Neuronal stem cell (in vitro differentiated cells): ENCODE measurements at regions not wholly inside any gene's neighbourhood (a gene's known extent, or its start where the extent isn't known, plus 50 kb on each side); places are given as distances from the start of the nearest gene placed in this dataset.

Source experiments
- DNase-seq: peaks from one replicate; pipeline ENCODE4 v3.0.0-alpha.2; 2013; ENCODE audit warnings: low spot score
- H2AFZ ChIP-seq: one replicate; pipeline ENCODE4 v1.6.1; 2013; ENCODE audit warnings: mild to moderate bottlenecking, low read length, inconsistent platforms
- H2AK5ac ChIP-seq: 2 replicates; pipeline ENCODE4 v1.6.1; 2013; ENCODE audit warnings: low read depth, mild to moderate bottlenecking, inconsistent platforms, low read length, moderate library complexity, mixed read lengths
- H2BK120ac ChIP-seq: 2 replicates; pipeline ENCODE4 v1.6.1; 2013; ENCODE audit warnings: low read depth, mild to moderate bottlenecking, inconsistent platforms, low read length, moderate library complexity, mixed read lengths
- H2BK12ac ChIP-seq: one replicate; pipeline ENCODE4 v1.6.1; 2013; ENCODE audit warnings: low read length, inconsistent platforms
- H2BK15ac ChIP-seq: 2 replicates; pipeline ENCODE4 v1.6.1; 2013; ENCODE audit warnings: mild to moderate bottlenecking, low read length, inconsistent platforms, mixed read lengths
- H2BK5ac ChIP-seq: one replicate; pipeline ENCODE4 v1.6.1; 2013; ENCODE audit warnings: inconsistent platforms, mild to moderate bottlenecking, low read length, moderate library complexity
- H3K14ac ChIP-seq: one replicate; pipeline ENCODE4 v1.6.1; 2013; ENCODE audit warnings: low read length, inconsistent platforms
- H3K18ac ChIP-seq: 2 replicates; pipeline ENCODE4 v1.6.1; 2013; ENCODE audit warnings: low read length, inconsistent platforms
- H3K23ac ChIP-seq: 2 replicates; pipeline ENCODE4 v1.6.1; 2013; ENCODE audit warnings: low read depth, mild to moderate bottlenecking, mixed read lengths, low read length, inconsistent platforms; ENCODE audit not compliant: poor library complexity
- H3K27ac ChIP-seq: replicated peaks from 3 replicates; pipeline ENCODE4 v1.5.1; 2013; ENCODE audit warnings: low read length, inconsistent platforms
- H3K27me3 ChIP-seq, 3 experiments: 2 replicates each; pipeline ENCODE4 v1.6.1; 2013; ENCODE audit warnings: low read length in 3 of 3, mild to moderate bottlenecking in 2 of 3, inconsistent platforms in 1 of 3, low read depth in 1 of 3, mixed read lengths in 1 of 3, moderate library complexity in 1 of 3; ENCODE audit not compliant: control insufficient read depth in 3 of 3, insufficient read depth in 3 of 3
- H3K36me3 ChIP-seq, 2 donors: replicated peaks in 1 of 2; 2 replicates each; pipeline ENCODE4 v1.6.1; 2013; ENCODE audit warnings: low read length in 2 of 2; ENCODE audit not compliant: control insufficient read depth in 2 of 2, insufficient read depth in 2 of 2
- H3K4ac ChIP-seq: 2 replicates; pipeline ENCODE4 v1.6.1; 2013; ENCODE audit warnings: inconsistent platforms, mild to moderate bottlenecking, low read length, moderate library complexity
- H3K4me1 ChIP-seq, 2 donors: 1 replicate in 1 of 2; 2 replicates in 1 of 2; pipeline ENCODE4 v1.6.1; 2013; ENCODE audit warnings: low read length in 2 of 2, low read depth in 1 of 2; ENCODE audit not compliant: control insufficient read depth in 2 of 2, insufficient read depth in 1 of 2
- H3K4me2 ChIP-seq: one replicate; pipeline ENCODE4 v1.6.1; 2013; ENCODE audit warnings: mild to moderate bottlenecking, low read length, inconsistent platforms; ENCODE audit not compliant: insufficient read depth, poor library complexity, severe bottlenecking
- H3K4me3 ChIP-seq, 2 donors: 2 replicates each; pipeline ENCODE4 v1.5.1; 2013; ENCODE audit warnings: low read length in 2 of 2, mild to moderate bottlenecking in 2 of 2, inconsistent platforms in 1 of 2, moderate library complexity in 1 of 2
- H3K79me1 ChIP-seq: one replicate; pipeline ENCODE4 v1.6.1; 2013; ENCODE audit warnings: low read depth, mild to moderate bottlenecking, inconsistent platforms, low read length, moderate library complexity
- H3K9ac ChIP-seq: one replicate; pipeline ENCODE4 v1.6.1; 2013; ENCODE audit warnings: mild to moderate bottlenecking, low read depth, low read length, inconsistent platforms; ENCODE audit not compliant: poor library complexity
- H3K9me3 ChIP-seq, 2 donors: replicated peaks in 1 of 2; 2 replicates each; pipeline versions ENCODE3 to v1.6.1; 2013; ENCODE audit warnings: low read length in 2 of 2, mild to moderate bottlenecking in 2 of 2, inconsistent platforms in 1 of 2, low read depth in 1 of 2, mixed read lengths in 1 of 2, moderate library complexity in 1 of 2; ENCODE audit not compliant: control insufficient read depth in 2 of 2, insufficient read depth in 1 of 2
- H4K8ac ChIP-seq: one replicate; pipeline ENCODE4 v1.6.1; 2013; ENCODE audit warnings: low read depth, mild to moderate bottlenecking, inconsistent platforms, low read length, moderate library complexity
- H4K91ac ChIP-seq: one replicate; pipeline ENCODE4 v1.6.1; 2013; ENCODE audit warnings: low read length, low read depth, mild to moderate bottlenecking, inconsistent platforms; ENCODE audit not compliant: poor library complexity
- WGBS, 2 donors: extraction: QIAGEN DNeasy Blood & Tissue Kit; methylation state at CpG; one replicate each; pipeline ENCODE4 v1.1.7; 2013; ENCODE audit warnings: missing lambda C conversion rate in 2 of 2, mixed read lengths in 1 of 2; ENCODE audit not compliant: insufficient read length in 2 of 2, insufficient replicate concordance in 1 of 2; ENCODE audit errors: extremely low coverage in 2 of 2; 5-methylcytosine and 5-hydroxymethylcytosine counted together

DNA sequence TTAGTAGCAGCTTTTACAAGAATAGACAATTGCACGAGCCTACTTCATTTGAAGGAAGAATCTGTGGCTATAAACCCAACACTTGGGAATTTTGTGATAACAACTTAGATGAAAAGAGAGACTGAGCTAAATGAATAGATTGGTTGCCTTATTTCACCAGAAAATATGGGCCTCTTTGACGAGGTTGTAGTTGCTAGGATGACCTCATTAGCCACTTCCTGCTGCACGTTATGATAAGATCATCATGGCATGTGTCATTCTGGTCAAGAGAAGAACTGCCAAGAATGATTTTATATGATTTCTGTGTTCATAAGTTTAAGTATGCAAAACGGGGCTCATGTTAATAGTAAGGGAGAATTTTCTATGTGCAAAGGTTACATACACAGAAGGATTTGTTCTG is 321.9 kb upstream of the GIMD1 start:
- Histone ChIP-seq H3K4me1 (no peaks in the 10 kb centered on the region), H3K4ac (no peak overlapping the region), H3K18ac (no peak overlapping the region), H3K36me3 (no peaks in the 10 kb centered on the region), H3K79me1 (no peaks in the 10 kb centered on the region), H3K27me3 (no peaks in the 10 kb centered on the region), H3K27ac (no peak overlapping the region), H4K91ac (no peak overlapping the region), H2BK5ac (no peak overlapping the region), H2BK15ac (no peak overlapping the region), H3K4me2 (no peak overlapping the region), H4K8ac (no peak overlapping the region), H3K9me3 (no peaks in the 10 kb centered on the region), H3K23ac (no peak overlapping the region), H3K4me3 (no peak overlapping the region), H3K9ac (no peak overlapping the region), H2AFZ (no peak overlapping the region), H3K14ac (no peak overlapping the region), H2AK5ac (no peak overlapping the region), H2BK120ac (no peak overlapping the region), H2BK12ac (no peak overlapping the region)
- DNase-seq, result no peak
- WGBS, 2 donors, result no CpG with 5 or more reads among the region's 4 CpGs

DNA sequence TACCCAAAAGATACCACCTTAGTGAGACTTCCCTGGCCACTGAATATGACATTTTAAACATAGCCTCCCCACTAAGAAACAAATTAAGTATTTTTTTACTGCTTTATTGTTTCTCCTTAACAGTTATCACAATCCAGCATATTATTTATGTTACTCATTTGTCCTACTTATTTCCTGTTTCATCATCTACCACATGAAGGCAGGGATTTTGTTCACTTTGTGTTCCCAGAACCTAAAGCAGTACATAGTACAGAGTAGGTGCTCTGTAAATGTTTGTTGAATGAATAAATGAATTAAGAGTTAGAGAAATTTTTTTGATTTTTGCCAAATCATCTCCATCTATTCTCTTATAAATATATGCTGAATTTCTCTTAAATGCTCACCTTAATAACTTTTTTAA is 318.4 kb upstream of the GIMD1 start:
- Histone ChIP-seq H3K14ac (no peak overlapping the region), H3K9ac (no peak overlapping the region), H2BK120ac (no peak overlapping the region), H3K4me3 (no peak overlapping the region), H2BK15ac (no peak overlapping the region), H3K27ac (no peak overlapping the region), H3K9me3 (no peaks in the 10 kb centered on the region), H3K18ac (no peak overlapping the region), H3K36me3 (no peaks in the 10 kb centered on the region), H4K8ac (no peak overlapping the region), H2AFZ (no peak overlapping the region), H3K4ac (no peak overlapping the region), H3K79me1 (no peaks in the 10 kb centered on the region), H2BK12ac (no peak overlapping the region), H4K91ac (no peak overlapping the region), H3K4me1 (no peaks in the 10 kb centered on the region), H3K27me3 (no peaks in the 10 kb centered on the region), H2BK5ac (no peak overlapping the region), H2AK5ac (no peak overlapping the region), H3K4me2 (no peak overlapping the region), H3K23ac (no peak overlapping the region)
- DNase-seq, result no peak

DNA sequence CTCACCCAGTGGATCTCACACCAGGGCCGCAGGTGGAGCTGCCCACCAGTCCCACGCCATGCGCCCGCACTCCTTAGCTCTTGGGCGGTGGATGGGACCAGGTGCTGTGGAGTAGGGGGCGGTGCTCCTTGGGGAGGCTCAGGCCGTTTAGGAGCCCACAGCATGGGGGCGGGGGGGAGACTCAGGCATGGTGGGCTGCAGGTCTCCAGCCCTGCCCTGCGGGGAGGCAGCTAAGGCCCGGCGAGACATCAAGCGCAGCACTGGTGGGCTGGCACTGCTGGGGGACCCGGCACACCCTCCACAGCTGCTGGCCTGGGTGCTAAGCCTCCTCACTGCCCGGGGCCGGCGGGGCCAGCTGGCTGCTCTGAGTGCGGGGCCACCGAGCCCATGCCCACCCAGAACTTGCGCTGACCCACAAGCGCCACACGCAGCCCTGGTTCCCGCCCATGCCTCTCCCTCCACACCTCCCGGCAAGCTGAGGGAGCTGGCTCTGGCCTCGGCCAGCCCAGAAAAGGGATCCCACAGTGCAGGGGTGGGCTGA is 312.9 kb upstream of the GIMD1 start:
- no peaks in the 10 kb centered on the region for H3K9me3 ChIP-seq
- H3K4me2 ChIP-seq, result no peak overlapping the region
- H3K18ac ChIP-seq, result no peak overlapping the region
- H3K4me1 ChIP-seq, result no peaks in the 10 kb centered on the region
- H2BK5ac ChIP-seq, result no peak overlapping the region
- H3K4ac ChIP-seq, result no peak overlapping the region
- no peak overlapping the region for H3K14ac ChIP-seq
- no peak overlapping the region for H3K9ac ChIP-seq
- peak overlapping the region; percentile 17 for H4K8ac ChIP-seq
- H4K91ac ChIP-seq, result no peak overlapping the region
- no peak for DNase-seq
- peak overlapping the region; percentile 10 for H2BK12ac ChIP-seq
- H3K79me1 ChIP-seq, result no peaks in the 10 kb centered on the region
- H2BK15ac ChIP-seq, result no peak overlapping the region
- H2AFZ ChIP-seq, result no peak overlapping the region
- H3K27ac ChIP-seq, result no peak overlapping the region
- WGBS, 2 donors, result no CpG with 5 or more reads among the region's 24 CpGs
- H3K27me3 ChIP-seq, result no peaks in the 10 kb centered on the region
- H2BK120ac ChIP-seq, result no peak overlapping the region
- no peak overlapping the region for H3K23ac ChIP-seq
- no peak overlapping the region for H3K4me3 ChIP-seq
- no peaks in the 10 kb centered on the region for H3K36me3 ChIP-seq
- H2AK5ac ChIP-seq, result no peak overlapping the region

DNA sequence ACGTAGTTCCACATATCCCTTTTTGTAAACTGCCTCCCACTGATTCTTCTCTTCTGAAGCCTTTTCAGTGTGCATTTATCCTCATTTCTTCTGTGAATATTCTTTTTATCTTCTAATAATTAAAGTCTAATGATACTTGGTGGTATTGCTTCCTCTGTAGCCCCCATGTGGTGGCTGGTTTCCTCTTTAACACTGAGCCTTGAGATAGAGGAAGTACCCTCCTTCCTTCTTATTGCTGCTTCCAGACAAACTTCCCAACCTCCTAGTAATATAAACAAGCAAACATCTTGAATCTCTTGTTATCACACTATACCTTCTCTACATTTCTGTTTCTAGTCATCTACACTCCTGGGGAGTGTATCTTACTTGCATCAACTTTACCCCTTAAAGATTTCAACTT is 310.5 kb upstream of the GIMD1 start:
- Histone ChIP-seq H4K91ac (no peak overlapping the region), H2AK5ac (no peak overlapping the region), H2BK12ac (no peak overlapping the region), H3K9ac (no peak overlapping the region), H3K79me1 (no peaks in the 10 kb centered on the region), H4K8ac (no peak overlapping the region), H2BK15ac (no peak overlapping the region), H3K4me3 (no peak overlapping the region), H2BK5ac (no peak overlapping the region), H2BK120ac (no peak overlapping the region), H3K4me2 (no peak overlapping the region), H3K36me3 (no peaks in the 10 kb centered on the region), H2AFZ (no peak overlapping the region), H3K4ac (no peak overlapping the region), H3K9me3 (no peaks in the 10 kb centered on the region), H3K14ac (no peak overlapping the region), H3K27ac (no peak overlapping the region), H3K4me1 (no peaks in the 10 kb centered on the region), H3K18ac (no peak overlapping the region), H3K27me3 (no peaks in the 10 kb centered on the region), H3K23ac (no peak overlapping the region)
- no peak for DNase-seq
- no CpG with 5 or more reads among the region's 1 CpG for WGBS, 2 donors
